PC-3 (cell line): ENCODE measurements at regions not wholly inside any gene's neighbourhood (a gene's known extent, or its start where the extent isn't known, plus 50 kb on each side); places are given as distances from the start of the nearest gene placed in this dataset.

Source experiments
- ATAC-seq: fragments of 200-7000 bp; cut with Tn5 transposase; 2 replicates; pipeline ENCODE4 v1.9.1; 2020; ENCODE audit warnings: mild to moderate bottlenecking, moderate library complexity
- BruUV-seq: library from RNA; stranded (reverse); fragments of 400-500 nt; replicated peaks from 2 replicates; lab custom pipeline; 2021; lab: Mats Ljungman, UMichigan
- CTCF ChIA-PET: fragments of 300-600 bp; sonication (Branson Sonifier 250); formaldehyde crosslinking; loops from one replicate; lab custom pipeline; 2022; ENCODE audit warnings: antibody characterized with exemption; lab: Charles Lee
- POLR2A ChIA-PET: fragments of 300-600 bp; sonication (Branson Sonifier 250); formaldehyde crosslinking; loops from one replicate; lab custom pipeline; 2022; ENCODE audit warnings: antibody characterized with exemption; ENCODE audit not compliant: unreplicated experiment; lab: Charles Lee
- DNase-seq: peaks from one replicate; pipeline ENCODE4 v3.0.0-alpha.2; 2015
- H2AFZ ChIP-seq: fragments of 300-600 bp; sonication (generic); 2 replicates; pipeline ENCODE4 v1.6.0; 2016; ENCODE audit warnings: antibody characterized with exemption, low read length
- H3F3A ChIP-seq: fragments of 300-600 bp; sonication (generic); one replicate; pipeline ENCODE4 v1.6.0; 2017; ENCODE audit warnings: antibody characterized with exemption, low read length, control low read depth, mild to moderate bottlenecking; ENCODE audit not compliant: unreplicated experiment
- H3K27ac ChIP-seq: fragments of 300-600 bp; sonication (generic); 2 replicates; pipeline ENCODE4 v1.5.1; 2016; ENCODE audit warnings: mild to moderate bottlenecking, low read length
- H3K27me3 ChIP-seq: fragments of 300-600 bp; sonication (generic); 2 replicates; pipeline ENCODE4 v1.6.1; 2016; ENCODE audit warnings: low read length, mixed read lengths
- H3K36me3 ChIP-seq: fragments of 300-600 bp; sonication (generic); 2 replicates; pipeline ENCODE4 v1.6.1; 2016; ENCODE audit warnings: low read depth, mixed run types, low read length, mixed read lengths
- H3K4me1 ChIP-seq: fragments of 300-600 bp; sonication (generic); 2 replicates; pipeline ENCODE4 v1.5.1; 2016; ENCODE audit warnings: low read length; ENCODE audit not compliant: insufficient read depth
- H3K4me2 ChIP-seq: fragments of 300-600 bp; sonication (generic); 2 replicates; pipeline ENCODE4 v1.6.0; 2016; ENCODE audit warnings: low read length
- H3K4me3 ChIP-seq: fragments of 300-600 bp; sonication (generic); 2 replicates; pipeline ENCODE4 v1.5.1; 2016; ENCODE audit warnings: mild to moderate bottlenecking, low read length, mixed read lengths
- H3K79me2 ChIP-seq: fragments of 300-600 bp; sonication (generic); 2 replicates; pipeline ENCODE4 v1.6.1; 2017; ENCODE audit warnings: low read length, mixed read lengths
- H3K9ac ChIP-seq: fragments of 300-600 bp; sonication (generic); 2 replicates; pipeline ENCODE4 v1.6.0; 2016; ENCODE audit warnings: mild to moderate bottlenecking, low read length
- H3K9me2 ChIP-seq: fragments of 300-600 bp; sonication (generic); replicated peaks from 2 replicates; pipeline ENCODE4 v1.6.1; 2016; ENCODE audit warnings: mixed run types, low read length, mixed read lengths
- H3K9me3 ChIP-seq: fragments of 300-600 bp; sonication (generic); 2 replicates; pipeline ENCODE4 v1.6.1; 2016; ENCODE audit warnings: low read length, mixed read lengths
- H4K20me1 ChIP-seq: fragments of 300-600 bp; sonication (generic); 2 replicates; pipeline ENCODE4 v1.6.1; 2016; ENCODE audit warnings: low read length, mixed read lengths
- CTCF ChIP-seq: fragments of 300-600 bp; sonication (generic); conservative IDR thresholded peaks from 2 replicates; pipeline ENCODE4 v1.5.1; 2017; ENCODE audit warnings: antibody characterized with exemption, low read depth, mild to moderate bottlenecking, low read length
- EZH2 ChIP-seq: fragments of 300-600 bp; sonication (generic); IDR thresholded peaks from one replicate; pipeline ENCODE4 v1.6.1; 2017; ENCODE audit warnings: antibody characterized with exemption, mild to moderate bottlenecking, low read length; ENCODE audit not compliant: unreplicated experiment
- EZH2phosphoT487 ChIP-seq: fragments of 300-600 bp; sonication (generic); IDR thresholded peaks from 2 replicates; pipeline ENCODE4 v1.6.1; 2018; ENCODE audit warnings: mild to moderate bottlenecking, antibody characterized with exemption, low read length, borderline replicate concordance
- intact Hi-C: fragments of 100-400 bp; cut with micrococcal nuclease; formaldehyde crosslinking; loops from 2 replicates; pipeline ENCODE4 v1.9.0; 2023

GRCh38 chr6:23690453-23691049 lies 435.5 kb upstream of the NRSN1 start:
- H3F3A ChIP-seq, result no peaks in the 10 kb centered on the region
- no peaks in the 10 kb centered on the region for H3K9me2 ChIP-seq
- H3K4me3 ChIP-seq, result no peak overlapping the region
- no peak overlapping the region for H3K4me2 ChIP-seq
- ATAC-seq, result peak; percentile 48; the same call in 1 of the 2 replicates
- H4K20me1 ChIP-seq, result no peaks in the 10 kb centered on the region
- ChIA-PET POLR2A (no interaction called here), CTCF (no interaction called here)
- no peaks in the 10 kb centered on the region for H3K36me3 ChIP-seq
- H2AFZ ChIP-seq, result no peak overlapping the region
- intact Hi-C loops, result no loop called here
- BruUV-seq, result no TSS peak
- no peaks in the 10 kb centered on the region for H3K9me3 ChIP-seq
- DNase-seq, result peak; percentile 3
- H3K27me3 ChIP-seq, result 0 out of 2 replicates have a peak, but pooled peaks cover 4% of the 10 kb centered on the region
- TF ChIP-seq EZH2phosphoT487 (no peak), CTCF (no peak), EZH2 (no peak)
- no peaks in the 10 kb centered on the region for H3K79me2 ChIP-seq
- no peak overlapping the region for H3K27ac ChIP-seq
- H3K4me1 ChIP-seq, result 0 out of 2 replicates have a peak, but pooled peaks cover 8% of the 10 kb centered on the region
- H3K9ac ChIP-seq, result no peak overlapping the region

- H3K4me3 ChIP-seq, result no peak overlapping the region
- H4K20me1 ChIP-seq, result no peaks in the 10 kb centered on the region
- H3K36me3 ChIP-seq, result no peaks in the 10 kb centered on the region
- no peak for TF ChIP-seq EZH2phosphoT487
- TF ChIP-seq CTCF, result no peak
- TF ChIP-seq EZH2, result no peak
- no peak overlapping the region for H3K9ac ChIP-seq
- DNase-seq (peak; percentile 20), ATAC-seq (no peak)
- H3K27ac ChIP-seq, result no peak overlapping the region
- no peaks in the 10 kb centered on the region for H3K79me2 ChIP-seq
- BruUV-seq, result no TSS peak
- intact Hi-C loops, result no loop called here
- no peaks in the 10 kb centered on the region for H3F3A ChIP-seq
- H3K27me3 ChIP-seq, result no peaks in the 10 kb centered on the region
- H3K9me3 ChIP-seq, result no peaks in the 10 kb centered on the region
- POLR2A ChIA-PET, result interaction anchor here (0.9 kb wide), 1 partner anchor 156 kb away, joined by 4 read pairs; no protein-coding TSS in a partner anchor
- H3K4me1 ChIP-seq, result 0 out of 2 replicates have a peak, but pooled peaks cover 13% of the 10 kb centered on the region
- H3K9me2 ChIP-seq, result no peaks in the 10 kb centered on the region
- CTCF ChIA-PET, result no interaction called here
- H3K4me2 ChIP-seq, result no peak overlapping the region
- no peak overlapping the region for H2AFZ ChIP-seq
Observed at GRCh38 chr6:23692184-23692583, 433.8 kb upstream of the NRSN1 start.

- H3K4me1 ChIP-seq, result 0 out of 2 replicates have a peak, but pooled peaks cover 12% of the 10 kb centered on the region
- POLR2A ChIA-PET, result no interaction called here
- no peak overlapping the region for H3K27ac ChIP-seq
- H3F3A ChIP-seq, result no peaks in the 10 kb centered on the region
- intact Hi-C loops, result no loop called here
- TF ChIP-seq EZH2phosphoT487 (no peak), EZH2 (no peak), CTCF (no peak)
- no peak overlapping the region for H3K4me3 ChIP-seq
- DNase-seq (peak; percentile 53), ATAC-seq (peak; percentile 87)
- H4K20me1 ChIP-seq, result no peaks in the 10 kb centered on the region
- H3K27me3 ChIP-seq, result no peaks in the 10 kb centered on the region
- H3K79me2 ChIP-seq, result no peaks in the 10 kb centered on the region
- H3K36me3 ChIP-seq, result no peaks in the 10 kb centered on the region
- BruUV-seq, result no TSS peak
- no peaks in the 10 kb centered on the region for H3K9me3 ChIP-seq
- H3K9me2 ChIP-seq, result no peaks in the 10 kb centered on the region
- H2AFZ ChIP-seq, result no peak overlapping the region
- no peak overlapping the region for H3K4me2 ChIP-seq
- CTCF ChIA-PET, result no interaction called here
- H3K9ac ChIP-seq, result no peak overlapping the region
Observed at GRCh38 chr6:23696992-23697391, 429.0 kb upstream of the NRSN1 start.
